ENCODE measurements at regions not wholly inside any gene's neighbourhood (a gene's known extent, or its start where the extent isn't known, plus 50 kb on each side); places are given as distances from the start of the nearest gene placed in this dataset.

- TF ChIP-seq ZNF274 (IDR thresholded peaks at IDR 0.05; ENCODE audit: low read depth, low read length) (no peak), YY1 (IDR thresholded peaks at IDR 0.05; ENCODE audit: insufficient read depth, insufficient read length) (no peak)
Observed at GRCh38 chr10:78335691-78336401, 302.2 kb downstream of the RPS24 start.
